Pancreas (tissue), 10 donors: ENCODE measurements at regions not wholly inside any gene's neighbourhood (a gene's known extent, or its start where the extent isn't known, plus 50 kb on each side); places are given as distances from the start of the nearest gene placed in this dataset.

Experiments
- ATAC-seq, 4 donors: fragments of 200-7000 bp; cut with Tn5 transposase; one replicate each; pipeline versions ENCODE4 v1.8.0 to v1.9.1; 2020; ENCODE audit warnings: mild to moderate bottlenecking in 4 of 4, moderate library complexity in 4 of 4
- DNase-seq, 6 donors: peaks; one replicate each; pipeline ENCODE4 v3.0.0-alpha.2; 2020
- FAIRE-seq: peaks from 2 replicates; lab custom pipeline; 2012; peaks lifted over from hg19 to GRCh38; lab: Jason Lieb, UNC
- H3K27ac ChIP-seq, 4 donors: fragments of 200-600 bp; sonication (generic); 1 replicate in 3 of 4; 2 replicates in 1 of 4; pipeline versions ENCODE4 v1.5.0 to v1.8.0; 2020
- H3K27me3 ChIP-seq, 4 donors: fragments of 200-600 bp; one replicate each; pipeline ENCODE4 v1.8.0; 2021
- H3K36me3 ChIP-seq, 3 donors: fragments of 200-600 bp; sonication (generic) in 1 of 3; one replicate each; pipeline versions ENCODE4 v1.5.0 to v1.8.0; 2020 to 2021
- H3K4me1 ChIP-seq, 3 donors: fragments of 200-600 bp; one replicate each; pipeline ENCODE4 v1.8.0; 2021
- H3K4me3 ChIP-seq, 4 donors: fragments of 200-600 bp; sonication (generic) in 2 of 4; one replicate each; pipeline versions ENCODE4 v1.5.0 to v1.8.0; 2020 to 2021
- H3K9me3 ChIP-seq, 4 donors: fragments of 200-600 bp; one replicate each; pipeline ENCODE4 v1.8.0; 2021
- CTCF ChIP-seq, 4 donors: fragments of 200-600 bp; sonication (generic) in 3 of 4; IDR thresholded peaks; one replicate each; pipeline versions ENCODE4 v1.5.0 to v1.8.0; 2021; ENCODE audit warnings: antibody characterized with exemption in 4 of 4
- WGBS, 2 donors: extraction: QIAGEN DNeasy Blood & Tissue Kit; methylation state at CpG; one replicate each; pipeline ENCODE4 v1.1.7; 2013; 5-methylcytosine and 5-hydroxymethylcytosine counted together
- intact Hi-C, 3 donors: fragments of 100-400 bp; cut with DNase I; formaldehyde crosslinking; loops; one replicate each; pipeline versions ENCODE4 v1.11.1 to v1.14.2; 2022
- donor health status: healthy with polysubstance abuse.
- donor health status: DM: no; HTN: no; CAD: no; lungs with moderate emphysema.
- donor health status: DM: no; HTN: no; CAD: no.
- donor health status: control.
- donor health status: control.
- donor health status: Bipolar disorder and iron deficiency.
- donor health status: DM: yes; HTN: yes; CAD: no.
- donor health status: DM: no; HTN: no; CAD: no.
- donor health status: DM: no; HTN: no; CAD: no.
- donor health status: DM: yes; HTN: yes; CAD: no.

GRCh38 chr4:60812811-60813210 lies 387.3 kb upstream of the ADGRL3 start:
- H3K4me3 ChIP-seq = no peak overlapping the region
- no peaks in the 10 kb centered on the region for H3K9me3 ChIP-seq
- no peaks in the 10 kb centered on the region for H3K27me3 ChIP-seq
- H3K27ac ChIP-seq = no peak overlapping the region
- DNase-seq (no peak), ATAC-seq (no peak), FAIRE-seq (no peak)
- intact Hi-C loops = no loop called here
- H3K36me3 ChIP-seq = no peaks in the 10 kb centered on the region
- H3K4me1 ChIP-seq = no peaks in the 10 kb centered on the region
- no peak for TF ChIP-seq CTCF (IDR thresholded peaks at IDR 0.05)
- WGBS, 2 donors = 38 to 43% methylated on average over 1 of the region's 1 CpG

- DNase-seq (no peak), FAIRE-seq (no peak), ATAC-seq (no peak)
- no peaks in the 10 kb centered on the region for H3K36me3 ChIP-seq
- H3K9me3 ChIP-seq = no peaks in the 10 kb centered on the region
- no peaks in the 10 kb centered on the region for H3K27me3 ChIP-seq
- 45 to 51% methylated on average over 4 of the region's 4 CpGs for WGBS, 2 donors
- intact Hi-C loops = no loop called here
- no peak overlapping the region for H3K27ac ChIP-seq
- H3K4me1 ChIP-seq = no peaks in the 10 kb centered on the region
- TF ChIP-seq CTCF (IDR thresholded peaks at IDR 0.05) = no peak
- no peak overlapping the region for H3K4me3 ChIP-seq
These were observed 385.6 kb upstream of the ADGRL3 start for GRCh38 chr4:60814549-60814948.

DNA sequence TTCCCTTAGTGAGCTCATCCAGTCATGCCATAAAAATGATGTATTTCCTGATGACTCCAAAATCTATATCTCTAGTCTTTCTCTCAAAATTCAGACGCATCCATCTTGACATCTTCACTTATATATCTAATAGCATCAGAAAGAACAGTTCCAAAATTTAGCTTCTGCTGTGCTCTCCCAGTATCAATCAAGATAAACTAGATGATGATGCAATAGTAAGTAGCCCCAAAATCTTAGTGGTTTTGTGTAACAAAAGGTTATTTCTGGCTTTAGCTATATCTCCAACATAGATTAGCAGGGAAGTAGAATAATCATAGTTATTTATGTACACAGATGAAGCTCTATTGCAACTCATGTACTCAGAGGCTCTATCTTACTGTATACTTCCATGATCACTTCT lies 382.5 kb upstream of the ADGRL3 start:
- no peak for TF ChIP-seq CTCF (IDR thresholded peaks at IDR 0.05)
- Histone ChIP-seq H3K4me3 (no peak overlapping the region), H3K27me3 (no peaks in the 10 kb centered on the region), H3K27ac (no peak overlapping the region), H3K4me1 (no peaks in the 10 kb centered on the region), H3K9me3 (no peaks in the 10 kb centered on the region), H3K36me3 (no peaks in the 10 kb centered on the region)
- intact Hi-C loops = no loop called here
- ATAC-seq = no peak
- WGBS, 2 donors = 47 to 50% methylated on average over 1 of the region's 1 CpG
- no peak for FAIRE-seq
- no peak for DNase-seq

GRCh38 chr4:60822986-60823385 lies 377.1 kb upstream of the ADGRL3 start:
- Histone ChIP-seq H3K9me3 (no peaks in the 10 kb centered on the region), H3K4me3 (no peak overlapping the region), H3K36me3 (no peaks in the 10 kb centered on the region), H3K27ac (no peak overlapping the region), H3K4me1 (no peaks in the 10 kb centered on the region), H3K27me3 (no peaks in the 10 kb centered on the region)
- ATAC-seq = no peak
- no peak for TF ChIP-seq CTCF (IDR thresholded peaks at IDR 0.05)
- no peak for FAIRE-seq
- intact Hi-C loops = no loop called here
- no peak for DNase-seq
- WGBS, 2 donors = 42 to 54% methylated on average over 2 of the region's 2 CpGs

GRCh38 chr4:60840020-60840419 lies 360.1 kb upstream of the ADGRL3 start:
- no peaks in the 10 kb centered on the region for H3K9me3 ChIP-seq
- H3K4me3 ChIP-seq = no peak overlapping the region
- intact Hi-C loops = no loop called here
- H3K4me1 ChIP-seq = no peaks in the 10 kb centered on the region
- H3K36me3 ChIP-seq = no peaks in the 10 kb centered on the region
- DNase-seq = no peak
- ATAC-seq = no peak
- H3K27me3 ChIP-seq = no peaks in the 10 kb centered on the region
- 54 to 84% methylated on average over 1 of the region's 1 CpG for WGBS, 2 donors
- TF ChIP-seq CTCF (IDR thresholded peaks at IDR 0.05) = no peak
- FAIRE-seq = no peak
- H3K27ac ChIP-seq = no peak overlapping the region
